Activated CD8-positive, alpha-beta memory T cell treated with anti-CD3 and anti-CD28 coated beads for 4 hours (primary cell): ENCODE measurements at regions not wholly inside any gene's neighbourhood (a gene's known extent, or its start where the extent isn't known, plus 50 kb on each side); places are given as distances from the start of the nearest gene placed in this dataset.
"Not testable (repeated sequence)": the region's sequence is repeated elsewhere in the genome, so short reads cannot be mapped to it uniquely, and the experiment has no call there.

Source experiments
- DNase-seq, 2 donors: peaks; one replicate each; pipeline ENCODE4 v3.0.0-alpha.2; 2020; ENCODE audit warnings: low read depth in 2 of 2

DNA sequence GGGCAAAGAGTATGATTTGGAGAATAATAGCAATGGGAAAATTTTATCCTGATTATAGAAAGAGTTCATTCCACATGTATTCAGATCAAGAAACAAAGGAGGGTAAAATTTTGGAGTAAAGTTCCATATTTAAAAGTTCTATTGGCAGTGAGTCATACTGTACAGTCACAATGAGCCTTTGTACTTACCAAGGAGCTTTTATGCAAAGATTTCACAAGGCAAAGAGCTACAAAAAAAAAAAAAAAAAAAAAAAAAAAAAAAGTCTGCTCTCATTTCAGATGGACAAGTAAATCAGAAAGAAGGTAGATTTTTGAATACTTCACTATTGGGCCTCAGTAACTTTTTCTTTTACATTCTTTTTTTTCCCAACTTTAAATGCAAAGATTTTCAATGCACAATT lies 1802.2 kb upstream of the PIK3C3 start:
- DNase-seq: no peak

DNA sequence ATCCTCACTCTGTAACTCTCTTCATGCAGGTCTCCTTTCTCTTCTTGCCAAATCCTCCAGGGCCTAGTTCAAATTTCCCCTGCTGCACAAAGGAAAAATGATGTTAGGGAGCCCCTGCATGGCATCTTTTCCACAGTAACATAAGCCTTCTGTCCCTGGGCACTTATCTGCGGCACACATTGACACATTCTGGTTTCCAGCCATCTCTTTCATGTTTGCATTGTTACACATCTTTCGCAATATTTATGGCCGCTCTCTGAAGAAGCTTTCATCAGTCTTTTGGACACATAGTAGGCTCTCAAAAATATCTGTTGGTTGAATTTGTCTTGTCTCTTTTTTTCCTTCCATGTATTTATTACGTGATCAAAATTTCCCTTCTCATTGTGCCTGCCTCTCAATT lies 1806.1 kb upstream of the PIK3C3 start:
- no peak for DNase-seq

DNA sequence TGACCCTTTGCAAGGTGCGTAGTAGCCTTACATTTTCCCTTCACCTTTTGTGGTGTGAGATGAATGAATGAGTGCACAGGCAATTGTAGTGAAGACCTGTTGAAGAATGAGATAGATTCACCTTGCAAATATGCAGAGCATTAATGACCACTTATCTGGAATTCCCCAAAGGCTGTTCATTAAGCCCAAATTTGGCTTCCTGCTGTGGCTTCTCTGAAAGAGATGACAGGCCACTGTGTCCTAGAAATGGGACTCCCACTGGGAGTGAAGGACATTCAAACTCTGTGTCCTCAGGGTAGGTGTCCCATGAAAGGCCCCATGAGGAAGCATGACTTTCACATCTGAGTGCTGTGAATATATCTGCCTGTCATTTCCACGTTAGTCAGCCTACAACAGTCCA lies 1821.8 kb upstream of the PIK3C3 start:
- no peak for DNase-seq

DNA sequence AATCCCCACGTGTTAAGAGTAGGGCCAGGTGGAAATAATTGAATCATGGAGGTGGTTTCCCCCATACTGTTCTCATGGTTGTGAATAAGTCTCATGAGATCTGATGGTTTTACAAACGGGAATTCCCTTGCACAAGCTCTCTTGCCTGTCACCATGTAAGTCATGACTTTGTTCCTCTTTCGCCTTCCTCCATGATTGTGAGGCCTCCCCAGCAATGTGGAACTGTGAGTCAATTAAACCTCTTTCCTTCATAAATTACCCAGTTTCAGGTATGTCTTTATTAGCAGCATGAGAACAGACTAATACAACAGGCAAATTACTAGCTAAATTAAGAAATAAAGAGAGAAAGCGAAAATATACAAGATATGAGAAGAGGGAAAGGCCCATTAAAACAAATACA lies 1822.6 kb upstream of the PIK3C3 start:
- DNase-seq: not testable (repeated sequence)

DNA sequence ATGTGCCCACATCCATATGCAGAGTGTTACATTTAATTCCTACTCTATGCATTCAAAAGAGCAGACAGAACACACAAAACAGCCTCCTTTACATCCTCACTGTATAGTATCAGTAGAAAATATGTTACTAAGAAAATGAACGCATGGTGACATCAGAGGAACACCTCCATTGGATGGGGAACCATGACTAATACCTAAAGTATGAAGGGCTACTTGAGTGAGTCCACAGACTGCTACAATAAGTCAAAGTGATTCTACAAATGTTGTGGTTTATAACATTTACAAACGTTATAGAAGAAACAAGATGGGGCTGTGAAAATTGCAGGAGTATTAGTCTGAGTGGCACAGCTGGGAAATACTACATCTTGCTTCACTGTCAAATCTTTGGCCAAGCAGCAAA lies 1830.9 kb upstream of the PIK3C3 start:
- no peak for DNase-seq

DNA sequence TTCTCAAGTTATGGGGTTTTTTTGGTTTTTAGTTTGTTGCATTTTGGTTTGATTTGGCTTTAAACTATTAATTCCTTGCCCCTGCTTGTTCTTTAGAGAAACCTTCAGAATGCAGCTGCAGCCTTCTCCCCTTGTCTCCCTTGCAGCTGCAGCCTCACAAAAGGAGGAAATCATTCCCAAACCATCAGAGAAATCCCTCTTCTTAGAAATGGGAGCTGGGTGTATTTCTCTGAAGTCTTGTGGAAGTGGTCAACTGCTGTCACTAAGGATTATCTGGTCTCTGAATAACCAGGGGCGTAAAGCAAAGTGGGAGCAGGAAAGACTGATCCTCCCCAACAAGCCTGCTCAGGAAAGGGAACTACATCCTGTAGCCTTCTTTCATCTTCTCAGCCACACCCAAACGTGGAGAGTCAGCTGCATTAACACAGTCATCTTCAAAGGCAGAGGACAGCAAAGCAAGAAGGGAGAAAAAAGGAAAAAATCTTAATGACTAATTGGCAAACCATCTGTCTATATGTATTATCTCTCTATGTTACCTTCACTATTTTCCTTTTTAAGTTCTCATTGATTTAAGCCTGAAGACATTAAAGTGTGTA lies 1834.1 kb upstream of the PIK3C3 start:
- no peak for DNase-seq

DNA sequence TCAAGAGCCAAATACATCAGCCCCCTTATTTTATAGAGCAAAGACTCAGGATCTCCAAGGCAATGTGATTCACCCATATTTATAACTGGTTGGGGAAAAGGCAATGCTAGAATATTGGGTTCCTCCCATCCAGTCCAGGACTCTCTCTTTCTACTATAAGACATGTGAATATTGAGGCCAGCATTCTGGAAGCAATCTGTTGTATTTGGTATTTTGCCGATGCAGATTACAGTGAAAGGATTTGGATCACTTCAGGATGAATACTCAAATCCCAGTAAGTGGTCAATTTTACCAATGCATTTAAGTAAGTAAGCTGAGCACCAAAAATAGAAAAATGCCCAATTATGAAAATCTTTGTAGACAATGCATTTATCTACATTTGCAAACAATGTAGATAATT lies 1834.7 kb upstream of the PIK3C3 start:
- DNase-seq: no peak

DNA sequence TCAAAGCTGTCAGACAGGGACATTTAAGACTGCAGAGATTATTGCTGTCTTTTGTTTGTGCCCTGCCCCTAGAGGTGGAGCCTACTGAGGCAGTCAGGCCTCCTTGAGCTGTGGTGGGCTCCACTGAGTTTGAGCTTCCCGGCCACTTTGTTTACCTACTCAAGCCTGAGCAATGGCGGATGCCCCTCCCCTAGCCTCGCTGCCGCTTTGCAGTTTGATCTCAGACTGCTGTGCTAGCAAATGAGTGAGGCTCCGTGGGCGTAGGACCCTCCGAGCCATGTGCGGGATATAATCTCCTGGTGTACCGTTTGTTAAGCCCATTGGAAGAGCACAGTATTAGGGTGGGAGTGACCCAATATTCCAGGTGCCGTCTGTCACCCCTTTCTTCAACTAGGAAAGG lies 1835.5 kb upstream of the PIK3C3 start:
- DNase-seq: not testable (repeated sequence)

DNA sequence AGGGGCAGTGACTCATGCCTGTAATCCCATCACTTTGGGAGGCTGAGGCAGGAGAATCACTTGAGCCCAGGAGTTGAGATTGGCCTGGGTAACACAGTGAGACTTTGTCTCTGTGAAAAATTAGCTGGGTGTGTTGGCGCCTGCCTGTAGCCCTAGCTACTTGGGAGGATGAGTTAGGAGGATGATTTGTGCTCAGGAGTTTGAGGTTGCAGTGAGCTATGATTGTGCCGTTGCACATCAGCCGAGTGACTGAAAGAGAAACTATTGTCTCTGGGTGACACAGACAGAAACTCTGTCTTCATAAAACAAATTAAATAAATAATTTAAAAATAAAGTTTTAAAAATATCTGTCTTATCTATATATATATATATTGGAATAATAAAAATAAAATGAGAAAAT lies 1844.6 kb upstream of the PIK3C3 start:
- no peak for DNase-seq

DNA sequence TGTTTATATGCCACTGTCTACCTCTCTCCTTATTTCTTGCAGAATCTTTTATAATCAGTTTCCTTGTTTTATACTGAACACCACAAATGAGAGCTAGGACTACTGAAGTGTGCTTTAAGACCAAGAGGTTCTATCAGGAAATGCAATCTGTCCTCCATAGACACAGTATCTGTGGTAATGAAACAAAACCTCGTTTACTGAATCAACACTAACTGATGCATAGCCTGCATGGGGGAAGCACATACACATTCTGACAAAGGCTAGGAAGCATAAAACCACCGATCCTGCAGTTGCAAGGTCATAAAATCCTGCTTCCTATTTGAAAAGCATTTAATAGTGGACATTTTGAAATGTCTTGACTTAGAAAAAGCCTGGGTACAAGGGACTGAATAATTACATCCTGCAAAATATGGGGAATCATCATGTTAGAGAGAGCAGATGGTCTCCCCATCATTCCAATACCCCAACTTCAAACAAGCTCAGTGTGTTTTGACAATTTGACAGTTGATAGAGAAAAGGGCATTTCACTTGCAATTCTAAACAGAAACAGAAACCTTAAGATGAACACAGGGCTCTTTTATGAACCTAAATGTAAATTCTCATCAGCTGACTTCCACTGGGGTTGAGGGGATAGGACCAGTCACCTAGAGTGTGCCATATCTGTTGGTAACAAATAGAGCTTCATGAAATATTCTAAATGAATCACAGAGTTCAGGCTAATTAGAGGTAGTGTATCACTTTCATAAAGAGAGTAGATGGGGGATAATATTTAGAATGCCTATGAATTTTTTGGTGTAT lies 1845.6 kb upstream of the PIK3C3 start:
- DNase-seq: no peak

DNA sequence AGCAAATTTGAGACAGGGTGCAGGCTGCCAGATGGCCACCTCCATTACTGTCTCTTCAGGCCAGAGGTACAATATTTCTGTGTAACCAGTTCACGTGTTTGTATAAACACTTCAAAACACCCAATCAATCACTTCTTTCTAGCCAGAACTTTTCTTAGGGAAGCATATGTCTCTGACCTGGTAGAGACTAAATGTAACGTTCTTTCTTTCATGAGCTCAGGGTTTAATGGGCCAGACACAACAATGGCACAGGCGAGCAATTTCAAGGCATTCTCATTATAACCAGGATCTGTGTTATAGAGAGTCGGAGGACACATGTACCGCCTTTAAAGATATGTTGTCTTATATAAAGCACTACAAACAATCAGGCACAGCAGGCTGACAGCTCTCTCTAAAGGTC lies 1846.4 kb upstream of the PIK3C3 start:
- DNase-seq: no peak

DNA sequence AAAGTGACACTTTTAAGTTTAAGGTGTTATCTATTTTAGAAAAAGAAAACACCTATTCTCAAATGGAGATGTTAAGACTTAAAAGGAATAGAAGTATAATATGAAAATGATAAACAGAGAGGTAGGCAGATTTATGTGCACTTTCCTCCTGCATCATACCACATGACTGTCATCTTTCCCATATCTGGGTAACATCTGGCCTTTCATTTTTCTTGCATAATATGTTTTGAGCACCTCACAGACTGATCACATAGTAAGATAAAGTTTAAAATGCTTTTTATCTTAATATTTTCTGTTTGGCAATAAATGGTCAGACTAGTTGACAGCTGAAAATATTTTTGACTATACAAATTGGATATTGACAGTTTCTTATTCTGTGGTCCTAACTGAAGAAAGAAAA lies 1852.1 kb upstream of the PIK3C3 start:
- no peak for DNase-seq

DNA sequence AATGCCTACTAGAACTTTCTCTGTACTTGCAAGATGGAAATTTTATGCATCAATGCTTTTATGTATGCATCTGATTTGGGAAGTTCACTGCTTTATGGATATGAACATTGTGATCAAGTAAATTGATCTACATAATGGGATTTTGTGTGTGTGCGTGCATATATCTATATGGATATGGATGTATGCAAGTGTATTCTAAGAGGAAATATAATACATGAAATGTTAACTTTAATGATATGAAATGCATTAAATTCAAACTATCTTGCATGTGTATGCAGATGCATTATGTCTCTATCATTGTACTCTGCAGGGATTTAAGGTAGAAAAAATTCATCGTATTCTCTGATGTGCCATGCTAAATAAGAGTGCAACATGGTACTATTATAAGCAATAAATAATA lies 1855.4 kb upstream of the PIK3C3 start:
- DNase-seq: no peak

DNA sequence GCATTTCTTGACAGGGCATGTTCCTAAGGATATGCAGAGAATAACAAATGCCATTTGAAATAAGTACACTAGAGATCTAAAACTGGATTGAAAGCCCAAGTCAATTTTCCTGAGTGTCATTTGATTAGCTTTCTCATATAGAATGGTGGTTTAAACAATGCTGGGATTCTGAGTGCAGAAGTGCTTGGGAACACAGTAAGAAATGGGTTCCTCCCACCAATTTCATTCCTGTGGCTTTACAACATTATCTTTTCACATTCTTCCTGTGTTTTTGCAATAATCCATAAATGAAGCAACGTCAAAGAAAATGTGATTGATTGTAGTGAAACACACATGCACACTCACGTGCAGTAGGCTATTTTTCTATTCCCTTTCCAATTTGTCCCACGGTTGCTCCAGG lies 1858.4 kb upstream of the PIK3C3 start:
- no peak for DNase-seq

DNA sequence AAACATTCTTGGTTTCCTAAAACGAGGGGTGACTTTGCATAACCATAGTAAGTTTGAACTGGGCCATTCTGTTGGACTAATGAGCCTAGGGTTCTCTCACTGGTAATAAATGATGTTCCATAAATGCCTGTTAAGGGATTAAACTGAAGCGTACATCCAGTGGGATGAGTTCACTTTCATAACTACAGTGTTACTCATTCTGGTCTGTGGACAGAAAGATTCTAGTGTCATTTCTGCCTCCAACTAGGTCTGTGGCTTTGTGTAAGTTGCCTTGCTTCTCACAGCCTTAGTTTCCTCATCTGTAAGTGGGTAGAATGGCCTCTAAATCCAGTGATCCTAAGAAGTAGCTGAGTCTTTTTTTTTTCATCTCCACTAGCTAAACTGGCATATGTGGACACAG lies 1860.6 kb upstream of the PIK3C3 start:
- DNase-seq: no peak

DNA sequence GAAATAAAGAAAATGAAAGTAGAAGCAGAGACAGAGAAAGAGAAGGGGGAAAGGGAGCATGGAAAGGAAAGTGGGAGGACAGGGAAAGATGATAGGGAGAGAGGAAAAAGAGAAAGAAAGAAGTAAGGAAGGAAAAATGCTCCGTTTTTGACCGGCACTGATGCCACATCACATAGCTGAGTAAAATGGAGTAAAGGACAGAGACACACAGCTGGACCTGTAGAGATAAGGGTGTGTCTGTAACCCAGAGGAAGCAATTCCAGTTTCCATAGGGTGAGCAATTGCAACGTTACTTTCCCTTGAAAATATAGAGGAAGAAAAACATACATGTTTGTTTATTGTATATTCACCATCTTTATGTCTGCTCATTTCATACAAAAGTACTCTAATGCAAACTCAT lies 1866.9 kb upstream of the PIK3C3 start:
- no peak for DNase-seq

DNA sequence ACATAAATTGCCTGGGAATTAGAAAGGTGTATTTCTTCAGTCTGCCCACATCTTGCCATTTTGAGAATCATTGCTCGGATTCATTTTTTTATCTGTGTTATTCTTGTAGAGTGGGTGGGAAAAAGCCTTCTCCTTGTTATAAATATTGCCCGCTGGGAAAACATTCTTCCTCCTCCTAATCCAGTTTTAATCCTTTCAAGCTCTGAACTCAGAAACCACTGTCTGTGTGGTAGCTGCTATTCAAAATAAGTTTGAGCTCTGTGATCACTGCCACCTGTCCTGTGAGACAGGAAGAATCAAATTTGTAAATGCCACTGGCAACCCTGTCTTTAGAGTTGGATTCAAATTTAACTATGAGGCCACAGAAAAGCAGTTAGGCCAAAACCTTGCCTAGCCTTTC lies 1875.2 kb upstream of the PIK3C3 start:
- no peak for DNase-seq

DNA sequence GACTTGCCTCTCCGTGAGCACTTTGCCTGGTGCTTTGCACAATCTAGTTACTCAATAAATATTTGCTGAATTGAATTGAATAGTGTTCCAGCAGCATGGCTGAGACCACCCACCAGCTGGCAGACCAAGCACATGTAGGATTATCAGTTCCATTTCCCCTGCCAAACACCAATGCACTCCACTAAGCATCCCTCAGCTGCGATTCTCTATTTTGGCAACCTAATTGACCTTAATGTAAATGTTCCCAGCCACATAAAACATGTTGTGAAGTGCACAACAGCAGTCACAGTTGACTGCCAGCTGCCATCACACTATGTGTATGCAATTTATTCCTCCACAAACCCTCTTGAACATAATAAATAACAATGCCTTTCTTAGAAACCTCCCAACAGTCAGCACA lies 1879.4 kb upstream of the PIK3C3 start:
- DNase-seq: no peak

DNA sequence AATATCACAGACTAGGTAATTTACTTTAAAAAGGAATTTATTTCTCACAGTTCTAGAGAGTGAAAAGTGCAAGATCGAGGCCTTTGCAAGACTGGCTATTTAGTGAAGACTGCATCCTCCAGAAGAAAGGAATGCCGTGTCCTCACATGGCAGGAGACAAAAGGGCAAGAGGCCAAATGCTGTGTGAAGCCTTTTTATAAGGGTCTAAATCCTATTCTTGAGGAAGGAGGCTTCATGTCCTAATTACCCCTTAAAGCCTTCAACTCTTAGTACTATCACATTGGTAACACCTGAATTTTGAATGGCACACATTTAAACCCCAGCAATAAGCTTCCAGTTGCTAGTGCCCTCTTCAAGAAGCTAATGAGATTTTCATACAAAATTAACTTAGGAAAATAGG lies 1882.3 kb upstream of the PIK3C3 start:
- no peak for DNase-seq

DNA sequence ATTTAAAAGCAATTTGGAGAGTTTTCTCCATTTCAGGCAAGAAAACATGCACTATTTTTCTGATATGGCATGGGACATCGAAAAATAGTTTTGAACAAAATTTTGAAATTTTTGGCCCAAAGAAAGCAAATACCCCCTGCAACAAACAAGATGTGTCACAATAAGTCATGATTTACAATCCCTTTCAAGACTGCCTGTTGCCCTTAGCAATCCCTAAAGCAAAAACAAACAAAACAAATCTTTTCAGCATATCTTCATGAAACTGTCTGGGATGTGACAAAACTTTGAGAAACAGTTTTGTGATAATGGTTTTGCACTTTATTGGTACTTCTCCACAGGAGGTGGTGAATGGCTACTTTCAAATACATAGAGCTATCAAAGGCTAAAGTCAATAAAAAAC lies 1888.7 kb upstream of the PIK3C3 start:
- DNase-seq: no peak

DNA sequence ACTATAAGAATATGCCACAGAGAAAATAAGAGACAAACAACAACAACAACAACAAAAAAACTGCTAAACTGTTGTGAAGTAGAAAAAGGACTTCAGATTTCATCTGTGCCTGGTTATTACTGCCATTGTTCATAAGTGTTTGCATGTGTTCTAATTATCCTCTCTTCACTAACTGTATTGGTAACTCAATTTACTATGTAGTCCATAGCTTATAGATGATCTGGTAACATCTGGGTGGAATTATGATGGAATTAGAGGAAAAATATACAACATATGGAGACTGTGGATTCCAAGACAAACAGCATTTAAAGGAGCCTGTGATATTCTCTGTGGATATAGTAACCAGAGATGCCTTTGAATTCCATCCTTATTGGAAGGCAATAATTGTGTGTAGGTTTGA lies 1891.5 kb upstream of the PIK3C3 start:
- DNase-seq: no peak

DNA sequence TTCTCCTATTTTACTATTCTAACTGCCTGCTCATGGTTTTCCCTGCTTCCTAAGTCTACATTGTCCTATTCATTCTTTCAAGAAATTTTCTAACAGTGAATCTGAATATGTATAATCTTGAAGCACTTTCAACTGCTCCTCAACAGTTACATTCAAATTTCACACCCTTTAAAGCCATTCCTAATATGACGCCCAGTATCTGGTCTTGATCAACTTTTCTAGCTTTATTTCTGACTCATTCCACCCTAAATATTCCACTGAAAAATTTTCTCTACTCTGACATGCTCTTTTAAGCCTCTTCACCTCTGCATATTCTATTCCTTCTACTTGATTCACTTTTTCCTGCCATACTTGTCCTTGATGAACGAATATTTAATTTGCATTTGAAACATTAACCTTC lies 1893.9 kb upstream of the PIK3C3 start:
- DNase-seq: no peak

DNA sequence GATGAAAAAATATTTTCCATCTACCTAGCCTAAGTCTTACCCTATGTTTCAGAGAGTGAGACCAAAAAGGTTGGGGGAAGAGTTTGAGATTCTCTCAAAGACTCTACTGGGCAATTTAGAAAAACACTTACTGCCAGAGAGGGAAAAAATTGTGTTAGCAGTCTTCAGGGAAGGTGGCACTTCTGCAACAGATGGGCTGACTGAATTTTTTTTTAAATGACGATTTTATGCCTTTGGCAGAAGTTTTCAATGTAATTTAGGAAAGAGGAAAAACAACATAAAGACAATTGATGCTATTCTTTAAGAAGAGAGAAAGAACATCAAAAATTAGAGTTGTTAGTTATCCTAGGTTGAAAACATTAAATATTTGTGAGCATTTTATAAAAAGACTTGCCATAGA lies 1894.5 kb upstream of the PIK3C3 start:
- DNase-seq: no peak
